Ovary (tissue), 3 donors: ENCODE measurements at regions not wholly inside any gene's neighbourhood (a gene's known extent, or its start where the extent isn't known, plus 50 kb on each side); places are given as distances from the start of the nearest gene placed in this dataset.

Source experiments
- POLR2A ChIP-seq: fragments of 450-650 bp; IDR thresholded peaks from one replicate; pipeline ENCODE4 v1.6.1; 2017; ENCODE audit warnings: antibody characterized with exemption, mild to moderate bottlenecking, moderate library complexity
- TF ChIP-seq, protein P1 (sequence below), 3 donors: fragments of 450-650 bp in 2 of 3; fragments of 200-600 bp in 1 of 3; IDR thresholded peaks; one replicate each; pipeline versions ENCODE4 v1.5.1 to v1.8.0; 2016 to 2022; ENCODE audit warnings: antibody characterized with exemption in 3 of 3, mild to moderate bottlenecking in 1 of 3
- donor health status: DM: no; HTN: no; CAD: no.

GRCh38 chr5:44246986-44247385 is 142.2 kb downstream of the FGF10 start:
- TF ChIP-seq, protein P1, sequence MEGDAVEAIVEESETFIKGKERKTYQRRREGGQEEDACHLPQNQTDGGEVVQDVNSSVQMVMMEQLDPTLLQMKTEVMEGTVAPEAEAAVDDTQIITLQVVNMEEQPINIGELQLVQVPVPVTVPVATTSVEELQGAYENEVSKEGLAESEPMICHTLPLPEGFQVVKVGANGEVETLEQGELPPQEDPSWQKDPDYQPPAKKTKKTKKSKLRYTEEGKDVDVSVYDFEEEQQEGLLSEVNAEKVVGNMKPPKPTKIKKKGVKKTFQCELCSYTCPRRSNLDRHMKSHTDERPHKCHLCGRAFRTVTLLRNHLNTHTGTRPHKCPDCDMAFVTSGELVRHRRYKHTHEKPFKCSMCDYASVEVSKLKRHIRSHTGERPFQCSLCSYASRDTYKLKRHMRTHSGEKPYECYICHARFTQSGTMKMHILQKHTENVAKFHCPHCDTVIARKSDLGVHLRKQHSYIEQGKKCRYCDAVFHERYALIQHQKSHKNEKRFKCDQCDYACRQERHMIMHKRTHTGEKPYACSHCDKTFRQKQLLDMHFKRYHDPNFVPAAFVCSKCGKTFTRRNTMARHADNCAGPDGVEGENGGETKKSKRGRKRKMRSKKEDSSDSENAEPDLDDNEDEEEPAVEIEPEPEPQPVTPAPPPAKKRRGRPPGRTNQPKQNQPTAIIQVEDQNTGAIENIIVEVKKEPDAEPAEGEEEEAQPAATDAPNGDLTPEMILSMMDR (IDR thresholded peaks at IDR 0.05) = no peak
- TF ChIP-seq POLR2A = no peak
